ENCODE measurements at regions not wholly inside any gene's neighbourhood (a gene's known extent, or its start where the extent isn't known, plus 50 kb on each side); places are given as distances from the start of the nearest gene placed in this dataset.

DNA sequence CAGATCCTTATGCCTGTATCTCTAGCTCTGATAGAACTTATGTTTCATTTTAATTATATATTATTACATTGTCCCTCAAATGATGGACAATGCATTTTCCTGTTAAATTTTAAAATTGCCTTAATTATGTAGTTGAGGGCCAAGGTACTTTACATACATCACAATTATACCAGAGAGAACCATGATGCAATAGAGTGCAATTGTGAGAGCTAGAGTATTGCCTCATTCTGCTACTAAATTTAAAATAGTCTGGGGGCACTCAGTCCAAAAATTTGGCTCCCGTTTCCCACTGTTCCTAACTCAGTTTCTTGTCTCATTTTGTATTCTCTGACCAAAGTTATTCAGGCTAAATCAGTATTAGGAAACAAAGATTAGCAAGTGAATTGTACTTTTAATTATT, 378.5 kb upstream of the ZFP42 start:
- Histone ChIP-seq H2BK15ac (ENCODE audit: low read depth, low read length) (no peak overlapping the region), H2AFZ (replicated peaks; ENCODE audit: low read length, poor library complexity) (no peak overlapping the region)
- WGBS, 2 experiments (ENCODE audit: extremely low coverage in 2 of 2, insufficient read length in 1 of 2), result no CpG with 5 or more reads among the region's 1 CpG

More for the DNA sequence above, 378.5 kb upstream of the ZFP42 start:
- ATAC-seq (ENCODE audit: low read depth) (no peak), DNase-seq (peak; percentile 23)
- Histone ChIP-seq H4K20me1 (ENCODE audit: insufficient read depth, low read length) (no peaks in the 10 kb centered on the region), H3K9me1 (ENCODE audit: insufficient read depth, low read length) (no peaks in the 10 kb centered on the region), H3K27me3 (ENCODE audit: control insufficient read depth, insufficient read depth, low read length) (no peaks in the 10 kb centered on the region), H2BK5ac (ENCODE audit: low read depth, low read length, poor library complexity, severe bottlenecking) (no peak overlapping the region), H3K4me2 (ENCODE audit: low read depth, low read length) (no peak overlapping the region), H4K5ac (ENCODE audit: low read depth, low read length) (no peak overlapping the region), H3K36me3 (ENCODE audit: control insufficient read depth, insufficient read depth, low read length) (no peaks in the 10 kb centered on the region), H3K9ac (ENCODE audit: low read depth, low read length) (no peak overlapping the region), H2BK120ac (ENCODE audit: low read depth, low read length) (peak overlapping the region; percentile 82; the same call in 1 of the 2 replicates), H3K56ac (ENCODE audit: extremely low read depth, insufficient read depth, low read length) (no peak overlapping the region), H4K91ac (ENCODE audit: insufficient read depth, low read depth, low read length) (no peak overlapping the region), H3K9me3 (ENCODE audit: control insufficient read depth, insufficient read depth, low read length) (no peaks in the 10 kb centered on the region), H3K14ac (replicated peaks; ENCODE audit: low read depth, low read length) (no peak overlapping the region), H2AK5ac (ENCODE audit: low read depth, low read length) (no peak overlapping the region), H3K4ac (ENCODE audit: low read depth, low read length) (0 out of 2 replicates have a peak overlapping the region, but pooled peaks have one; percentile 15), H3K23ac (ENCODE audit: low read depth, low read length) (no peak overlapping the region), H3K4me1 (ENCODE audit: control insufficient read depth, insufficient read depth, low read length) (peaks cover 11% of the 10 kb centered on the region), H2BK20ac (ENCODE audit: low read depth, low read length) (no peak overlapping the region), H4K8ac (ENCODE audit: low read depth in 2 of 2, low read length in 2 of 2) (peak overlapping the region in 1 of 2 experiments; percentile 83; a peak in 1 of 4 replicates), H3K27ac (ENCODE audit: insufficient read depth, low read length) (no peak overlapping the region), H2AK9ac (replicated peaks; ENCODE audit: low read depth, low read length, poor library complexity) (no peak overlapping the region), H3K4me3 (ENCODE audit: insufficient read depth, low read depth, low read length) (no peak overlapping the region), H3K79me1 (ENCODE audit: low read depth in 1 of 2, low read length in 2 of 2) (no peaks in the 10 kb centered on the region), H3K18ac (ENCODE audit: low read depth, low read length) (peak overlapping the region; percentile 88; the same call in 1 of the 2 replicates)
- CTCF ChIA-PET, result interaction anchor here (0.6 to 1.3 kb wide), 2 partner anchors 8 to 43 kb away, joined by 4 read pairs; no protein-coding TSS in a partner anchor
- dilution Hi-C loops (cut with HindIII; ENCODE audit: low sequenced_read_pairs, unreplicated experiment) (no loop called here), intact Hi-C loops (cut with micrococcal nuclease) (no loop called here), in situ Hi-C loops (cut with MboI; ENCODE audit: low sequenced_read_pairs) (no loop called here)
- TF ChIP-seq BHLHE40 (IDR thresholded peaks at IDR 0.05; ENCODE audit: low read depth, low read length) (no peak), CEBPB (IDR thresholded peaks at IDR 0.05; ENCODE audit: low read depth, low read length) (peak; percentile 89), SMC3 (IDR thresholded peaks at IDR 0.05; ENCODE audit: low read depth, low read length) (no peak)
- POLR2A ChIA-PET (ENCODE audit: unreplicated experiment), result no interaction called here
- BruUV-seq (replicated peaks), result no TSS peak
